GM23338 (cell line): ENCODE measurements at regions not wholly inside any gene's neighbourhood (a gene's known extent, or its start where the extent isn't known, plus 50 kb on each side); places are given as distances from the start of the nearest gene placed in this dataset.

Source experiments
- ATAC-seq: fragments of 200-7000 bp; cut with Tn5 transposase; 3 replicates; pipeline ENCODE4 v1.9.1; 2020
- DNase-seq: peaks from one replicate; pipeline ENCODE4 v3.0.0-alpha.2; 2015; ENCODE audit warnings: low spot score
- H2AFZ ChIP-seq: fragments of 200-600 bp; sonication (generic); 2 replicates; pipeline ENCODE4 v1.8.0; 2016; ENCODE audit warnings: antibody characterized with exemption, mild to moderate bottlenecking, moderate library complexity
- H3F3A ChIP-seq: fragments of 200-600 bp; sonication (generic); replicated peaks from 2 replicates; pipeline ENCODE4 v1.8.0; 2017; ENCODE audit warnings: antibody characterized with exemption, mixed run types, low read depth
- H3K27ac ChIP-seq: fragments of 200-600 bp; sonication (generic); 2 replicates; pipeline ENCODE4 v1.6.1; 2016; ENCODE audit warnings: low read depth
- H3K27me3 ChIP-seq: fragments of 200-600 bp; sonication (generic); 2 replicates; pipeline ENCODE4 v1.8.0; 2016; ENCODE audit warnings: mild to moderate bottlenecking, mixed run types, moderate library complexity; ENCODE audit not compliant: insufficient read depth
- H3K36me3 ChIP-seq: fragments of 200-600 bp; sonication (generic); 2 replicates; pipeline ENCODE4 v1.8.0; 2016; ENCODE audit warnings: mild to moderate bottlenecking; ENCODE audit not compliant: insufficient read depth
- H3K4me1 ChIP-seq: fragments of 200-600 bp; sonication (generic); 2 replicates; pipeline ENCODE4 v1.8.0; 2016; ENCODE audit warnings: mild to moderate bottlenecking, moderate library complexity; ENCODE audit not compliant: insufficient read depth
- H3K4me2 ChIP-seq: fragments of 200-600 bp; sonication (generic); 2 replicates; pipeline ENCODE4 v1.7.1; 2017; ENCODE audit warnings: mixed run types
- H3K4me3 ChIP-seq: fragments of 200-600 bp; sonication (generic); 2 replicates; pipeline ENCODE4 v1.6.1; 2016; ENCODE audit warnings: mixed run types
- H3K79me2 ChIP-seq: fragments of 200-600 bp; sonication (generic); replicated peaks from 2 replicates; pipeline ENCODE4 v1.8.0; 2017; ENCODE audit warnings: mild to moderate bottlenecking; ENCODE audit not compliant: insufficient read depth
- H3K9me2 ChIP-seq: fragments of 200-600 bp; sonication (generic); 2 replicates; pipeline ENCODE4 v1.8.0; 2017; ENCODE audit not compliant: insufficient read depth
- H4K20me1 ChIP-seq: fragments of 200-600 bp; sonication (generic); replicated peaks from 2 replicates; pipeline ENCODE4 v1.8.0; 2017; ENCODE audit warnings: mild to moderate bottlenecking; ENCODE audit not compliant: insufficient read depth
- H3K27ac Mint-ChIP-seq: 2 replicates; pipeline ENCODE4 v1.8.0; 2020; ENCODE audit warnings: inconsistent platforms, mild to moderate bottlenecking, moderate library complexity, mixed read lengths
- H3K27me3 Mint-ChIP-seq: 3 replicates; pipeline ENCODE4 v1.8.0; 2022; ENCODE audit warnings: low read depth, mild to moderate bottlenecking, moderate library complexity, mixed read lengths, inconsistent platforms; ENCODE audit not compliant: insufficient read depth, poor library complexity
- H3K36me3 Mint-ChIP-seq: 3 replicates; pipeline ENCODE4 v1.8.0; 2021; ENCODE audit warnings: low read depth, mild to moderate bottlenecking, inconsistent platforms, moderate library complexity, mixed read lengths
- H3K4me1 Mint-ChIP-seq: 3 replicates; pipeline ENCODE4 v1.8.0; 2020; ENCODE audit warnings: mild to moderate bottlenecking, inconsistent platforms, mixed read lengths
- H3K4me3 Mint-ChIP-seq: 3 replicates; pipeline ENCODE4 v1.8.0; 2021; ENCODE audit warnings: moderate library complexity, mild to moderate bottlenecking, inconsistent platforms, mixed read lengths
- H3K9me3 Mint-ChIP-seq: 3 replicates; pipeline ENCODE4 v1.8.0; 2020; ENCODE audit warnings: moderate library complexity, mild to moderate bottlenecking, inconsistent platforms, mixed read lengths
- CREB1 ChIP-seq: fragments of 250-450 bp; sonication (Bioruptor Pico); IDR thresholded peaks from 2 replicates; pipeline ENCODE4 v1.5.0; 2020; ENCODE audit warnings: low read depth, mild to moderate bottlenecking, moderate library complexity
- CTCF ChIP-seq, 2 experiments: fragments of 200-600 bp in 1 of 2; sonication (generic) in 1 of 2; conservative IDR thresholded peaks; 2 replicates each; pipeline versions ENCODE4 v1.5.1 to v1.6.1; 2016 to 2017; ENCODE audit warnings: antibody characterized with exemption in 2 of 2, low read depth in 2 of 2, mild to moderate bottlenecking in 2 of 2, moderate library complexity in 1 of 2
- EZH2 ChIP-seq: fragments of 200-600 bp; sonication (generic); IDR thresholded peaks from one replicate; pipeline ENCODE4 v1.8.0; 2017; ENCODE audit warnings: antibody characterized with exemption, mild to moderate bottlenecking, low read depth; ENCODE audit not compliant: unreplicated experiment
- JUNB ChIP-seq: IDR thresholded peaks from one replicate; pipeline ENCODE4 v1.6.1; 2016; ENCODE audit warnings: antibody characterized with exemption; ENCODE audit not compliant: unreplicated experiment
- NANOG ChIP-seq: IDR thresholded peaks from 2 replicates; pipeline ENCODE4 v1.6.1; 2016; ENCODE audit warnings: antibody characterized with exemption, borderline replicate concordance
- POLR2AphosphoS5 ChIP-seq: IDR thresholded peaks from 2 replicates; pipeline ENCODE4 v1.6.1; 2016; ENCODE audit warnings: antibody characterized with exemption, low read depth
- STAT1 ChIP-seq: IDR thresholded peaks from one replicate; pipeline ENCODE4 v1.6.1; 2016; ENCODE audit warnings: antibody characterized with exemption; ENCODE audit not compliant: unreplicated experiment
- ZNF114 ChIP-seq: fragments of 250-450 bp; sonication (Bioruptor Pico); IDR thresholded peaks from 2 replicates; pipeline ENCODE4 v1.5.0; 2020; ENCODE audit warnings: mild to moderate bottlenecking, moderate library complexity
- ZNF331 ChIP-seq: fragments of 250-450 bp; sonication (Bioruptor Pico); IDR thresholded peaks from 2 replicates; pipeline ENCODE4 v1.5.0; 2020; ENCODE audit warnings: low read depth, mild to moderate bottlenecking, moderate library complexity
- TF ChIP-seq, protein P1 (sequence below): IDR thresholded peaks from one replicate; pipeline ENCODE4 v1.6.1; 2018; ENCODE audit warnings: antibody characterized with exemption; ENCODE audit not compliant: unreplicated experiment
- TF ChIP-seq, protein P2 (sequence below): fragments of 250-450 bp; sonication (Bioruptor Pico); IDR thresholded peaks from 2 replicates; pipeline ENCODE4 v1.5.0; 2020; ENCODE audit warnings: mild to moderate bottlenecking, moderate library complexity

- Histone ChIP-seq H3K9me2 (no peaks in the 10 kb centered on the region; the same call in 1 of the 2 replicates), H3K27me3 (no peaks in the 10 kb centered on the region), H2AFZ (no peak overlapping the region), H3K4me2 (no peak overlapping the region), H3K27ac (no peak overlapping the region), H3K36me3 (no peaks in the 10 kb centered on the region), H4K20me1 (no peaks in the 10 kb centered on the region), H3F3A (no peaks in the 10 kb centered on the region), H3K4me1 (peaks cover 7% of the 10 kb centered on the region; the same call in 1 of the 2 replicates), H3K79me2 (no peaks in the 10 kb centered on the region), H3K4me3 (no peak overlapping the region)
- no peak for ATAC-seq
- no peaks in the 10 kb centered on the region for H3K27me3 Mint-ChIP-seq
- no peak overlapping the region for H3K27ac Mint-ChIP-seq
- no peak for DNase-seq
- H3K9me3 Mint-ChIP-seq = peaks cover 24% of the 10 kb centered on the region
- TF ChIP-seq EZH2 = no peak
- H3K4me3 Mint-ChIP-seq = no peak overlapping the region
- H3K4me1 Mint-ChIP-seq = peaks cover 10% of the 10 kb centered on the region; the same call in 2 of the 3 replicates
- peaks cover 23% of the 10 kb centered on the region for H3K36me3 Mint-ChIP-seq
These were observed 145.8 kb upstream of the MEF2C start for GRCh38 chr5:89028595-89029285.

- Mint-ChIP-seq H3K27me3 (no peaks in the 10 kb centered on the region), H3K27ac (no peak overlapping the region), H3K36me3 (peaks cover 23% of the 10 kb centered on the region), H3K4me3 (no peak overlapping the region), H3K4me1 (peaks cover 3% of the 10 kb centered on the region; the same call in 1 of the 3 replicates), H3K9me3 (peaks cover 24% of the 10 kb centered on the region)
- Histone ChIP-seq H3F3A (no peaks in the 10 kb centered on the region), H3K9me2 (no peaks in the 10 kb centered on the region; the same call in 1 of the 2 replicates), H3K36me3 (no peaks in the 10 kb centered on the region), H3K27ac (no peak overlapping the region), H3K4me3 (no peak overlapping the region), H3K79me2 (no peaks in the 10 kb centered on the region), H3K4me1 (no peaks in the 10 kb centered on the region), H3K27me3 (no peaks in the 10 kb centered on the region), H2AFZ (no peak overlapping the region), H3K4me2 (no peak overlapping the region), H4K20me1 (no peaks in the 10 kb centered on the region)
- DNase-seq = no peak
- no peak for ATAC-seq
- no peak for TF ChIP-seq ZNF114 (CRISPR knock-in tag)
- TF ChIP-seq ZNF331 (CRISPR knock-in tag) = no peak
- TF ChIP-seq CTCF (conservative IDR thresholded peaks at IDR 0.05; ENCODE audit: low read depth in 2 of 2) = no peak
- no peak for TF ChIP-seq JUNB
- TF ChIP-seq STAT1 = no peak
- TF ChIP-seq, protein P1, sequence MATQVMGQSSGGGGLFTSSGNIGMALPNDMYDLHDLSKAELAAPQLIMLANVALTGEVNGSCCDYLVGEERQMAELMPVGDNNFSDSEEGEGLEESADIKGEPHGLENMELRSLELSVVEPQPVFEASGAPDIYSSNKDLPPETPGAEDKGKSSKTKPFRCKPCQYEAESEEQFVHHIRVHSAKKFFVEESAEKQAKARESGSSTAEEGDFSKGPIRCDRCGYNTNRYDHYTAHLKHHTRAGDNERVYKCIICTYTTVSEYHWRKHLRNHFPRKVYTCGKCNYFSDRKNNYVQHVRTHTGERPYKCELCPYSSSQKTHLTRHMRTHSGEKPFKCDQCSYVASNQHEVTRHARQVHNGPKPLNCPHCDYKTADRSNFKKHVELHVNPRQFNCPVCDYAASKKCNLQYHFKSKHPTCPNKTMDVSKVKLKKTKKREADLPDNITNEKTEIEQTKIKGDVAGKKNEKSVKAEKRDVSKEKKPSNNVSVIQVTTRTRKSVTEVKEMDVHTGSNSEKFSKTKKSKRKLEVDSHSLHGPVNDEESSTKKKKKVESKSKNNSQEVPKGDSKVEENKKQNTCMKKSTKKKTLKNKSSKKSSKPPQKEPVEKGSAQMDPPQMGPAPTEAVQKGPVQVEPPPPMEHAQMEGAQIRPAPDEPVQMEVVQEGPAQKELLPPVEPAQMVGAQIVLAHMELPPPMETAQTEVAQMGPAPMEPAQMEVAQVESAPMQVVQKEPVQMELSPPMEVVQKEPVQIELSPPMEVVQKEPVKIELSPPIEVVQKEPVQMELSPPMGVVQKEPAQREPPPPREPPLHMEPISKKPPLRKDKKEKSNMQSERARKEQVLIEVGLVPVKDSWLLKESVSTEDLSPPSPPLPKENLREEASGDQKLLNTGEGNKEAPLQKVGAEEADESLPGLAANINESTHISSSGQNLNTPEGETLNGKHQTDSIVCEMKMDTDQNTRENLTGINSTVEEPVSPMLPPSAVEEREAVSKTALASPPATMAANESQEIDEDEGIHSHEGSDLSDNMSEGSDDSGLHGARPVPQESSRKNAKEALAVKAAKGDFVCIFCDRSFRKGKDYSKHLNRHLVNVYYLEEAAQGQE = no peak
- no peak for TF ChIP-seq POLR2AphosphoS5
- TF ChIP-seq, protein P2, sequence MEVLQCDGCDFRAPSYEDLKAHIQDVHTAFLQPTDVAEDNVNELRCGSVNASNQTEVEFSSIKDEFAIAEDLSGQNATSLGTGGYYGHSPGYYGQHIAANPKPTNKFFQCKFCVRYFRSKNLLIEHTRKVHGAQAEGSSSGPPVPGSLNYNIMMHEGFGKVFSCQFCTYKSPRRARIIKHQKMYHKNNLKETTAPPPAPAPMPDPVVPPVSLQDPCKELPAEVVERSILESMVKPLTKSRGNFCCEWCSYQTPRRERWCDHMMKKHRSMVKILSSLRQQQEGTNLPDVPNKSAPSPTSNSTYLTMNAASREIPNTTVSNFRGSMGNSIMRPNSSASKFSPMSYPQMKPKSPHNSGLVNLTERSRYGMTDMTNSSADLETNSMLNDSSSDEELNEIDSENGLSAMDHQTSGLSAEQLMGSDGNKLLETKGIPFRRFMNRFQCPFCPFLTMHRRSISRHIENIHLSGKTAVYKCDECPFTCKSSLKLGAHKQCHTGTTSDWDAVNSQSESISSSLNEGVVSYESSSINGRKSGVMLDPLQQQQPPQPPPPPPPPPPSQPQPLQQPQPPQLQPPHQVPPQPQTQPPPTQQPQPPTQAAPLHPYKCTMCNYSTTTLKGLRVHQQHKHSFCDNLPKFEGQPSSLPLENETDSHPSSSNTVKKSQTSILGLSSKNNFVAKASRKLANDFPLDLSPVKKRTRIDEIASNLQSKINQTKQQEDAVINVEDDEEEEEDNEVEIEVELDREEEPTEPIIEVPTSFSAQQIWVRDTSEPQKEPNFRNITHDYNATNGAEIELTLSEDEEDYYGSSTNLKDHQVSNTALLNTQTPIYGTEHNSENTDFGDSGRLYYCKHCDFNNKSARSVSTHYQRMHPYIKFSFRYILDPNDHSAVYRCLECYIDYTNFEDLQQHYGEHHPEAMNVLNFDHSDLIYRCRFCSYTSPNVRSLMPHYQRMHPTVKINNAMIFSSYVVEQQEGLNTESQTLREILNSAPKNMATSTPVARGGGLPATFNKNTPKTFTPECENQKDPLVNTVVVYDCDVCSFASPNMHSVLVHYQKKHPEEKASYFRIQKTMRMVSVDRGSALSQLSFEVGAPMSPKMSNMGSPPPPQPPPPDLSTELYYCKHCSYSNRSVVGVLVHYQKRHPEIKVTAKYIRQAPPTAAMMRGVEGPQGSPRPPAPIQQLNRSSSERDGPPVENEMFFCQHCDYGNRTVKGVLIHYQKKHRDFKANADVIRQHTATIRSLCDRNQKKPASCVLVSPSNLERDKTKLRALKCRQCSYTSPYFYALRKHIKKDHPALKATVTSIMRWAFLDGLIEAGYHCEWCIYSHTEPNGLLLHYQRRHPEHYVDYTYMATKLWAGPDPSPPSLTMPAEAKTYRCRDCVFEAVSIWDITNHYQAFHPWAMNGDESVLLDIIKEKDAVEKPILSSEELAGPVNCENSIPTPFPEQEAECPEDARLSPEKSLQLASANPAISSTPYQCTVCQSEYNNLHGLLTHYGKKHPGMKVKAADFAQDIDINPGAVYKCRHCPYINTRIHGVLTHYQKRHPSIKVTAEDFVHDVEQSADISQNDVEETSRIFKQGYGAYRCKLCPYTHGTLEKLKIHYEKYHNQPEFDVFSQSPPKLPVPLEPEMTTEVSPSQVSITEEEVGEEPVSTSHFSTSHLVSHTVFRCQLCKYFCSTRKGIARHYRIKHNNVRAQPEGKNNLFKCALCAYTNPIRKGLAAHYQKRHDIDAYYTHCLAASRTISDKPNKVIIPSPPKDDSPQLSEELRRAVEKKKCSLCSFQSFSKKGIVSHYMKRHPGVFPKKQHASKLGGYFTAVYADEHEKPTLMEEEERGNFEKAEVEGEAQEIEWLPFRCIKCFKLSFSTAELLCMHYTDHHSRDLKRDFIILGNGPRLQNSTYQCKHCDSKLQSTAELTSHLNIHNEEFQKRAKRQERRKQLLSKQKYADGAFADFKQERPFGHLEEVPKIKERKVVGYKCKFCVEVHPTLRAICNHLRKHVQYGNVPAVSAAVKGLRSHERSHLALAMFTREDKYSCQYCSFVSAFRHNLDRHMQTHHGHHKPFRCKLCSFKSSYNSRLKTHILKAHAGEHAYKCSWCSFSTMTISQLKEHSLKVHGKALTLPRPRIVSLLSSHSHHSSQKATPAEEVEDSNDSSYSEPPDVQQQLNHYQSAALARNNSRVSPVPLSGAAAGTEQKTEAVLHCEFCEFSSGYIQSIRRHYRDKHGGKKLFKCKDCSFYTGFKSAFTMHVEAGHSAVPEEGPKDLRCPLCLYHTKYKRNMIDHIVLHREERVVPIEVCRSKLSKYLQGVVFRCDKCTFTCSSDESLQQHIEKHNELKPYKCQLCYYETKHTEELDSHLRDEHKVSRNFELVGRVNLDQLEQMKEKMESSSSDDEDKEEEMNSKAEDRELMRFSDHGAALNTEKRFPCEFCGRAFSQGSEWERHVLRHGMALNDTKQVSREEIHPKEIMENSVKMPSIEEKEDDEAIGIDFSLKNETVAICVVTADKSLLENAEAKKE (CRISPR knock-in tag) = no peak
- TF ChIP-seq CREB1 = no peak
- no peak for TF ChIP-seq NANOG
These were observed 141.1 kb upstream of the MEF2C start for GRCh38 chr5:89024045-89024444.
